NT2/D1 (cell line): ENCODE measurements at regions not wholly inside any gene's neighbourhood (a gene's known extent, or its start where the extent isn't known, plus 50 kb on each side); places are given as distances from the start of the nearest gene placed in this dataset.

Experiments
- DNase-seq: peaks from one replicate; pipeline ENCODE4 v3.0.0-alpha.2; 2011; ENCODE audit warnings: low read depth, low spot score
- H3K27me3 ChIP-seq: 2 replicates; pipeline ENCODE4 v1.6.0; 2011; ENCODE audit warnings: mild to moderate bottlenecking; ENCODE audit not compliant: insufficient read length, insufficient read depth
- H3K36me3 ChIP-seq: 2 replicates; pipeline ENCODE4 v1.6.1; 2011; ENCODE audit warnings: mild to moderate bottlenecking, low read length, mixed read lengths; ENCODE audit not compliant: insufficient read depth, insufficient read length
- H3K4me1 ChIP-seq: 2 replicates; pipeline ENCODE4 v1.5.1; 2011; ENCODE audit not compliant: insufficient read depth, insufficient read length
- H3K4me3 ChIP-seq: 2 replicates; pipeline ENCODE4 v1.5.1; 2011; ENCODE audit warnings: low read depth; ENCODE audit not compliant: insufficient read length
- H3K9ac ChIP-seq: 2 replicates; pipeline ENCODE4 v1.6.0; 2011; ENCODE audit warnings: low read depth; ENCODE audit not compliant: insufficient read length
- H3K9me3 ChIP-seq: 2 replicates; pipeline ENCODE4 v1.5.1; 2011; ENCODE audit warnings: mild to moderate bottlenecking, low read length; ENCODE audit not compliant: insufficient read depth
- SUZ12 ChIP-seq: IDR thresholded peaks from 2 replicates; pipeline ENCODE4 v1.6.1; 2011; ENCODE audit not compliant: insufficient read length, insufficient read depth; ENCODE audit errors: extremely low read depth
- YY1 ChIP-seq: IDR thresholded peaks from 2 replicates; pipeline ENCODE4 v1.6.1; 2011; ENCODE audit not compliant: insufficient read length, insufficient read depth
- ZNF274 ChIP-seq: IDR thresholded peaks from 2 replicates; pipeline ENCODE4 v1.6.1; 2011; ENCODE audit warnings: mild to moderate bottlenecking, low read depth, low read length

DNA sequence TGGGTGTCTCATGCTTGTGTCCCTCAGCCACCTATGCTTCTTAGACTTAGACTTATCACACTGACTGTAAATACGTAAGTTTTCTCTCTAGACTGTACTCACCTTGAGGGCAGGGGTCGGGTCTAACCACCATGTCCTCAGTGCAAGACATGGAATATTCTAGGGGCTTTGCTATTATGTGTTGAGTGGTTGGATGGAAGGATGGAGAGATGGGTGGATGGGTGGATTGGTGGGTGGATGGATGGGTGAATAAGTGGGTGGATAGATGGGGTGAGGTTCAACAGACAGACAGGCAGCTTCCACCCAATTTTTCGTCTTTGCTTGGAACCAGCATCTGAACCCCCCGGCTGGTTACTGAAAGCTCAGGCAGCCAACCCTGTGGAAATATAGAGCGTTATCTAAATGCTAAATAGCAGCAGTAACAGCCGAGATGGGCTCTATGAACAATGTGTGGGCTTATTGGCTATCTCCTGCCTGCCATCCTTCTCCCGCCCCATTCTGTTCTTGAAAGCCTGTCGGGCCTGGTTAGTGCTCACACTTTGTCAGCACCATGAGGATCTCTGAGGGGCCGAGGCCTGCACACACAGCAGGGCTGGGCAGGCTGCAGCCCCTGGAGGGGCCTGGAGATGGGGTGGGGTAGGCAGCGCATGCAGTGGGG, 130.7 kb downstream of the ACTL8 start:
- Histone ChIP-seq H3K9me3 (no peaks in the 10 kb centered on the region), H3K36me3 (no peaks in the 10 kb centered on the region), H3K27me3 (no peaks in the 10 kb centered on the region), H3K9ac (no peak overlapping the region), H3K4me1 (peaks cover 3% of the 10 kb centered on the region), H3K4me3 (no peak overlapping the region)
- no peak for DNase-seq
- no peak for TF ChIP-seq YY1
- no peak for TF ChIP-seq ZNF274
- no peak for TF ChIP-seq SUZ12

- TF ChIP-seq YY1 (no peak), ZNF274 (no peak), SUZ12 (no peak)
- H3K9ac ChIP-seq, result no peak overlapping the region
- H3K36me3 ChIP-seq, result no peaks in the 10 kb centered on the region
- H3K4me1 ChIP-seq, result peaks cover 3% of the 10 kb centered on the region
- H3K27me3 ChIP-seq, result no peaks in the 10 kb centered on the region
- DNase-seq, result no peak
- no peak overlapping the region for H3K4me3 ChIP-seq
- no peaks in the 10 kb centered on the region for H3K9me3 ChIP-seq
These were observed 131.3 kb downstream of the ACTL8 start for GRCh38 chr1:17886386-17886785.

DNA sequence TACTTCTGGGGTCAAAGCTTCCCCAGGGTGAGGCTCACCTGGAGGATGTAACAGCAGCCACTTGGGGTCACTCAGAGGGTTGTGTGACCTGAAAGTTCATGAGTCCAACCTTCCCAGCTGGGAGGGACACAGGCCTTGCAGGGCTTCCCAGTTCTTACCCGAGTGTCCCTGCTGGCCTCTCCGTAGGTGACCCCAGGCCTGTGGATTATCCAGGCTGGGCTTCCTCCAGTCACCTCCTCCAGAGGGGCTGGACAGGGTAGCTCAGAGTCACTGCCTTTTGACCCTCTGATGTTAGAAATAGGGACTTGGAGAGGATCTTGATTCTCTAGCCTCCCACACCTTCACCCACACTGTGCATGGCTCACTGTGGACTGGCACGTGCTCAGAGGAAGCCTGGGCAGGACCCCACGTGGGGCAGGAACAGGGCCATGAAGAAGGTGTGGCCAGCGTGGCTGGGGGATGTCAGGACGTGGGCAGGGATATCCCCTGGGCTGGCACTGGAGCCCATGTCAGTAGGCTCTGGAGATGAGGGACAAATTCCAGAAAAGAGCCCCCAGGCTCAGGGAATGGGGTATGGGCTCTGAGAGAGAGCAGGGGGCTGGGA, 131.8 kb downstream of the ACTL8 start:
- Histone ChIP-seq H3K36me3 (no peaks in the 10 kb centered on the region), H3K4me1 (peaks cover 3% of the 10 kb centered on the region), H3K4me3 (no peak overlapping the region), H3K9me3 (no peaks in the 10 kb centered on the region), H3K9ac (no peak overlapping the region), H3K27me3 (peaks cover 2% of the 10 kb centered on the region)
- no peak for DNase-seq
- TF ChIP-seq ZNF274, result no peak

- Histone ChIP-seq H3K4me1 (peaks cover 3% of the 10 kb centered on the region), H3K36me3 (no peaks in the 10 kb centered on the region), H3K27me3 (peaks cover 2% of the 10 kb centered on the region), H3K9me3 (no peaks in the 10 kb centered on the region), H3K9ac (no peak overlapping the region), H3K4me3 (no peak overlapping the region)
- DNase-seq, result no peak
- TF ChIP-seq ZNF274, result no peak
- no peak for TF ChIP-seq YY1
- no peak for TF ChIP-seq SUZ12
These were observed 132.7 kb downstream of the ACTL8 start for GRCh38 chr1:17887661-17888371.

DNA sequence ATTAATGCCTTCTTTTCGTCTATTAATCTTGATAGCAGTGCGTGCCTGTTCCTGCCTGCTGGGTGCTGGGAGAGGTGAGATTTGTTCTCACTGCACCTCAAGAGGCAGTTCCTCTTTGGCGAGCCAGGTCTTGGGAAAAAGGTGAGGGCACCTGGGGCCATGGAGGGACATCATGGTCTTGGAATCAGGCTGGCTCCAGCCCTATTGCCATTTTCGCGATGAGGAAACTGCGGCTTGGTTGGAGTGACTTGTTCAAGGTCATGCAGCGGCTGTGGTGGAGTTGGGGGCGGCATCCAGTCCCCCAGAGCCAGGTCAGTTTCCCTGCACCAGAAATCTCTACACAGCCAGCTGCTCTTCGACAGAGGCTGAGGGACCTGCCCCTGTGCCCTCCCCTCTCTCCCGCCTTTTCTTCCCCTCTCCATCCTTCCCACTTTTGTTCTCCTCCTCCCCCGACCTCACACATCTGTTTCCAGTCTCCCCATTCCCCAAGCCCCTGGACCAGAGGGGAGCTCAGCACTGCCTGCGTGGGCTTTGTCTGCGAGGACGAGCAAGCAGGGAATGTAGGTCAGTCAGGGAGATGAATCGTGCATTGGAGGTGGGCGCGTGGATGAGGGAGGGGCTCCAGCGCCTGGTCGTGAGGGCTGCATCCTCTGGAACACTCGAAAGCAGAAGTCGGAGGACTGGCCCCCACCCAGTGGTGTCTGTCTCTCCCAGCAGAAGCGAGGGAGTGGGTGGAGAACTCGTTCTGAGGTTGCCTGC, 135.1 kb downstream of the ACTL8 start:
- Histone ChIP-seq H3K4me3 (no peak overlapping the region), H3K4me1 (peaks cover 3% of the 10 kb centered on the region), H3K9ac (no peak overlapping the region)

GRCh38 chr1:17890815-17891191, 135.7 kb downstream of the ACTL8 start:
- no peak for TF ChIP-seq ZNF274
- TF ChIP-seq YY1, result no peak
- TF ChIP-seq SUZ12, result no peak
- no peak overlapping the region for H3K4me3 ChIP-seq
- H3K36me3 ChIP-seq, result no peaks in the 10 kb centered on the region
- no peaks in the 10 kb centered on the region for H3K9me3 ChIP-seq
- H3K9ac ChIP-seq, result no peak overlapping the region
- peaks cover 3% of the 10 kb centered on the region for H3K4me1 ChIP-seq
- peaks cover 2% of the 10 kb centered on the region for H3K27me3 ChIP-seq
- DNase-seq, result no peak

More for the DNA sequence above, 135.1 kb downstream of the ACTL8 start:
- TF ChIP-seq SUZ12, result no peak
- TF ChIP-seq ZNF274, result no peak
- no peak for TF ChIP-seq YY1
- DNase-seq, result no peak
- peaks cover 2% of the 10 kb centered on the region for H3K27me3 ChIP-seq
- H3K9me3 ChIP-seq, result no peaks in the 10 kb centered on the region
- H3K36me3 ChIP-seq, result no peaks in the 10 kb centered on the region
